Glutamatergic neuron (in vitro differentiated cells): ENCODE measurements at regions not wholly inside any gene's neighbourhood (a gene's known extent, or its start where the extent isn't known, plus 50 kb on each side); places are given as distances from the start of the nearest gene placed in this dataset.
"Not testable (repeated sequence)": the region's sequence is repeated elsewhere in the genome, so short reads cannot be mapped to it uniquely, and the experiment has no call there.

Source experiments
- DNase-seq: peaks from one replicate; pipeline ENCODE4 v3.0.0; 2022
- H3K27ac Mint-ChIP-seq: one replicate; pipeline ENCODE4 v1.8.0; 2020; ENCODE audit warnings: mild to moderate bottlenecking, mixed read lengths, inconsistent platforms; ENCODE audit not compliant: unreplicated experiment
- H3K27me3 Mint-ChIP-seq: one replicate; pipeline ENCODE4 v1.8.0; 2020; ENCODE audit warnings: mild to moderate bottlenecking, moderate library complexity, mixed read lengths, inconsistent platforms; ENCODE audit not compliant: unreplicated experiment
- H3K36me3 Mint-ChIP-seq: one replicate; pipeline ENCODE4 v1.8.0; 2020; ENCODE audit warnings: mild to moderate bottlenecking, mixed read lengths, inconsistent platforms; ENCODE audit not compliant: unreplicated experiment
- H3K4me1 Mint-ChIP-seq: one replicate; pipeline ENCODE4 v1.8.0; 2020; ENCODE audit warnings: mild to moderate bottlenecking, low read depth, mixed read lengths, inconsistent platforms; ENCODE audit not compliant: unreplicated experiment
- H3K4me3 Mint-ChIP-seq: one replicate; pipeline ENCODE4 v1.8.0; 2020; ENCODE audit warnings: mild to moderate bottlenecking, mixed read lengths, inconsistent platforms; ENCODE audit not compliant: unreplicated experiment
- H3K9me3 Mint-ChIP-seq: one replicate; pipeline ENCODE4 v1.8.0; 2020; ENCODE audit warnings: mild to moderate bottlenecking, moderate library complexity, mixed read lengths, inconsistent platforms; ENCODE audit not compliant: unreplicated experiment
- CTCF ChIP-seq: fragments of 200-600 bp; sonication (generic); IDR thresholded peaks from one replicate; pipeline ENCODE4 v1.5.0; 2021; ENCODE audit not compliant: partially characterized antibody, unreplicated experiment

- not testable (repeated sequence) for H3K4me1 Mint-ChIP-seq, H3K36me3 Mint-ChIP-seq, H3K27ac Mint-ChIP-seq, H3K27me3 Mint-ChIP-seq, DNase-seq, H3K9me3 Mint-ChIP-seq, H3K4me3 Mint-ChIP-seq
- peak; percentile 52 for TF ChIP-seq CTCF
These were observed 110.1 kb downstream of the LAT start for GRCh38 chr16:29094729-29095624.

GRCh38 chr16:29094325-29094724, 109.5 kb downstream of the LAT start:
- H3K27me3 Mint-ChIP-seq, H3K9me3 Mint-ChIP-seq, H3K27ac Mint-ChIP-seq, H3K4me3 Mint-ChIP-seq, DNase-seq, H3K36me3 Mint-ChIP-seq, H3K4me1 Mint-ChIP-seq: not testable (repeated sequence)

- not testable (repeated sequence) for DNase-seq, H3K9me3 Mint-ChIP-seq, H3K27ac Mint-ChIP-seq
These were observed 104.8 kb downstream of the LAT start for GRCh38 chr16:29089679-29090078.

GRCh38 chr16:29087673-29088072, 102.8 kb downstream of the LAT start:
- DNase-seq, H3K27me3 Mint-ChIP-seq, H3K9me3 Mint-ChIP-seq, H3K4me1 Mint-ChIP-seq, H3K36me3 Mint-ChIP-seq, H3K4me3 Mint-ChIP-seq, H3K27ac Mint-ChIP-seq: not testable (repeated sequence)

More at GRCh38 chr16:29089679-29090078, 104.8 kb downstream of the LAT start:
- H3K36me3 Mint-ChIP-seq, H3K4me1 Mint-ChIP-seq, H3K4me3 Mint-ChIP-seq, H3K27me3 Mint-ChIP-seq: not testable (repeated sequence)

GRCh38 chr16:29081829-29082639, 97.2 kb downstream of the LAT start:
- DNase-seq = peak; percentile 44
- not testable (repeated sequence) for H3K4me1 Mint-ChIP-seq, H3K27me3 Mint-ChIP-seq, H3K36me3 Mint-ChIP-seq, H3K27ac Mint-ChIP-seq, H3K9me3 Mint-ChIP-seq
- peak overlapping the region; percentile 79 for H3K4me3 Mint-ChIP-seq

GRCh38 chr16:29074554-29075402, 89.9 kb downstream of the LAT start:
- not testable (repeated sequence) for H3K4me1 Mint-ChIP-seq, H3K4me3 Mint-ChIP-seq, DNase-seq, H3K36me3 Mint-ChIP-seq, H3K9me3 Mint-ChIP-seq, H3K27ac Mint-ChIP-seq, H3K27me3 Mint-ChIP-seq

GRCh38 chr16:29062235-29062634, 77.4 kb downstream of the LAT start:
- H3K27ac Mint-ChIP-seq, DNase-seq, H3K27me3 Mint-ChIP-seq, H3K4me1 Mint-ChIP-seq, H3K36me3 Mint-ChIP-seq, H3K4me3 Mint-ChIP-seq, H3K9me3 Mint-ChIP-seq: not testable (repeated sequence)

- not testable (repeated sequence) for H3K36me3 Mint-ChIP-seq, H3K27me3 Mint-ChIP-seq, H3K4me3 Mint-ChIP-seq, H3K27ac Mint-ChIP-seq, DNase-seq, H3K4me1 Mint-ChIP-seq, H3K9me3 Mint-ChIP-seq
These were observed 76.6 kb downstream of the LAT start for GRCh38 chr16:29061467-29061921.

- H3K27ac Mint-ChIP-seq, H3K4me3 Mint-ChIP-seq, H3K4me1 Mint-ChIP-seq, H3K27me3 Mint-ChIP-seq, H3K9me3 Mint-ChIP-seq, H3K36me3 Mint-ChIP-seq: not testable (repeated sequence)
- peak; percentile 31 for DNase-seq
These were observed 75.4 kb downstream of the LAT start for GRCh38 chr16:29060022-29060810.

GRCh38 chr16:29059575-29059974, 74.7 kb downstream of the LAT start:
- H3K4me3 Mint-ChIP-seq, H3K27ac Mint-ChIP-seq, H3K9me3 Mint-ChIP-seq, DNase-seq, H3K36me3 Mint-ChIP-seq, H3K4me1 Mint-ChIP-seq, H3K27me3 Mint-ChIP-seq: not testable (repeated sequence)
